ENCODE measurements at regions not wholly inside any gene's neighbourhood (a gene's known extent, or its start where the extent isn't known, plus 50 kb on each side); places are given as distances from the start of the nearest gene placed in this dataset.

DNA sequence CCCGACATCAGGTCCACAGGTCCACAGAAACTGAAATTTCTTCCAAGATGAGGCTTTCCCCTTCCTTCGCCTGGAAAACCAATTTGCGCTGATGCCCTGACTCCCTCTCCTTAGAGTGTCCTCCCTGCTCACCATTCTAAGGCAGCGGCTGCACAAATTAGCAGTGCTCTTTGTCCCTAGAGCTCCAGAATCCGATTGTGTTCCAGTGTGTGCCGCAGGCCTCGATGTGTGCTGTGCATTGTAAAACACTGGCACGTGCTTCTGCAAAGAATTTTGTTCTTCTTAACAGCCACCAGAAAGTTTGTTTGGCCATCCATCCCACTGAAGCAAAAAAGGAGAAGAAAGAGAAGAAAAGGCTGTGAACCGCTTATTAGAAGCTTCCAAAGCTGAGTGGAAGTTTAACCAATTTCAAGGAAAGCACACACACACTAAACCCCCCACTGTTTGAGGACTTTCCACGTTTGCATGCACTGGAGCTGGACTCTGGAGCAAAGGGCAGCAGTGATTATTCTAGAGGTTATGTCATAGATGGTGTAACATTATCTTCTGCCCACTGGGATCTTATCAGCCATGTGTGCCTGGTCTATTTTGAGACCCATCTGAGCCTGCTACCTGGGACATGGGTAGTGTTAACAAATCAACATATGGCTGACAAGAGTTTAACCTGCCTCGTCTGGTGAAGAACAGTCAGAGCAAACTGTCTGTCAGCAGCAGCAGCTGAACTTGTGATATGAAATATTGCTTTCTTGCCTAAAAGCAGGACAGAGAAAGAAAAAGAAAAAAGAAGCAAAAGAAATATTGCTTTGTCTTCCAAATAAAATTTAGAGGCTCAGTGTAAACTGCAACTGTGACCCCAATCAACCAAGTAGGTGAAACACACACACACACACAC is 64.9 kb upstream of the RREB1 start (continued):
- TF ChIP-seq, protein P1, sequence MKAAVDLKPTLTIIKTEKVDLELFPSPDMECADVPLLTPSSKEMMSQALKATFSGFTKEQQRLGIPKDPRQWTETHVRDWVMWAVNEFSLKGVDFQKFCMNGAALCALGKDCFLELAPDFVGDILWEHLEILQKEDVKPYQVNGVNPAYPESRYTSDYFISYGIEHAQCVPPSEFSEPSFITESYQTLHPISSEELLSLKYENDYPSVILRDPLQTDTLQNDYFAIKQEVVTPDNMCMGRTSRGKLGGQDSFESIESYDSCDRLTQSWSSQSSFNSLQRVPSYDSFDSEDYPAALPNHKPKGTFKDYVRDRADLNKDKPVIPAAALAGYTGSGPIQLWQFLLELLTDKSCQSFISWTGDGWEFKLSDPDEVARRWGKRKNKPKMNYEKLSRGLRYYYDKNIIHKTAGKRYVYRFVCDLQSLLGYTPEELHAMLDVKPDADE (conservative IDR thresholded peaks at IDR 0.05; ENCODE audit: control insufficient read depth, low read depth, low read length) = no peak
- TF ChIP-seq ZNF766 (CRISPR knock-in tag; conservative IDR thresholded peaks at IDR 0.05) (0 out of 2 replicates have a peak, but pooled peaks have one; percentile 6), NR2C1 (IDR thresholded peaks at IDR 0.05) (no peak), NR2C1 (tag; IDR thresholded peaks at IDR 0.05) (0 out of 2 replicates have a peak, but pooled peaks have one; percentile 23), ZNF197 (CRISPR knock-in tag; IDR thresholded peaks at IDR 0.05; ENCODE audit: low read depth) (no peak), TAF9B (IDR thresholded peaks at IDR 0.05; ENCODE audit: partially characterized antibody) (no peak), FOSL1 (tag; conservative IDR thresholded peaks at IDR 0.05) (peak; percentile 18; the same call in 1 of the 2 replicates), NRF1 (conservative IDR thresholded peaks at IDR 0.05 in 1 of 2, IDR thresholded peaks at IDR 0.05 in 1 of 2) (no peak), RCOR1 (IDR thresholded peaks at IDR 0.05; ENCODE audit: borderline replicate concordance in 1 of 2, low read depth in 2 of 2, low read length in 2 of 2) (0 out of 4 replicates have a peak, but pooled peaks of 1 of the 2 experiments have one; percentile 27), HSF4 (CRISPR knock-in tag; IDR thresholded peaks at IDR 0.05; ENCODE audit: borderline replicate concordance) (no peak), THRAP3 (IDR thresholded peaks at IDR 0.05; ENCODE audit: borderline replicate concordance) (0 out of 2 replicates have a peak, but pooled peaks have one; percentile 23), ZBTB8A (IDR thresholded peaks at IDR 0.05; ENCODE audit: partially characterized antibody) (no peak), ADNP (tag; IDR thresholded peaks at IDR 0.05) (no peak), CEBPB (tag; IDR thresholded peaks at IDR 0.05) (peak; percentile 32; the same call in 1 of the 2 replicates), KLF1 (tag; IDR thresholded peaks at IDR 0.05) (peak; percentile 51; the same call in 1 of the 2 replicates), L3MBTL2 (IDR thresholded peaks at IDR 0.05) (peak; percentile 94), TGIF2 (CRISPR knock-in tag; IDR thresholded peaks at IDR 0.05) (no peak)
- TF ChIP-seq, protein P2, sequence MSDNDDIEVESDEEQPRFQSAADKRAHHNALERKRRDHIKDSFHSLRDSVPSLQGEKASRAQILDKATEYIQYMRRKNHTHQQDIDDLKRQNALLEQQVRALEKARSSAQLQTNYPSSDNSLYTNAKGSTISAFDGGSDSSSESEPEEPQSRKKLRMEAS (CRISPR knock-in tag; IDR thresholded peaks at IDR 0.05) = peak; percentile 78
- TF ChIP-seq, protein P3, sequence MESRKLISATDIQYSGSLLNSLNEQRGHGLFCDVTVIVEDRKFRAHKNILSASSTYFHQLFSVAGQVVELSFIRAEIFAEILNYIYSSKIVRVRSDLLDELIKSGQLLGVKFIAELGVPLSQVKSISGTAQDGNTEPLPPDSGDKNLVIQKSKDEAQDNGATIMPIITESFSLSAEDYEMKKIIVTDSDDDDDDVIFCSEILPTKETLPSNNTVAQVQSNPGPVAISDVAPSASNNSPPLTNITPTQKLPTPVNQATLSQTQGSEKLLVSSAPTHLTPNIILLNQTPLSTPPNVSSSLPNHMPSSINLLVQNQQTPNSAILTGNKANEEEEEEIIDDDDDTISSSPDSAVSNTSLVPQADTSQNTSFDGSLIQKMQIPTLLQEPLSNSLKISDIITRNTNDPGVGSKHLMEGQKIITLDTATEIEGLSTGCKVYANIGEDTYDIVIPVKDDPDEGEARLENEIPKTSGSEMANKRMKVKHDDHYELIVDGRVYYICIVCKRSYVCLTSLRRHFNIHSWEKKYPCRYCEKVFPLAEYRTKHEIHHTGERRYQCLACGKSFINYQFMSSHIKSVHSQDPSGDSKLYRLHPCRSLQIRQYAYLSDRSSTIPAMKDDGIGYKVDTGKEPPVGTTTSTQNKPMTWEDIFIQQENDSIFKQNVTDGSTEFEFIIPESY (CRISPR knock-in tag; IDR thresholded peaks at IDR 0.05) = no peak
- TF ChIP-seq, protein P4, sequence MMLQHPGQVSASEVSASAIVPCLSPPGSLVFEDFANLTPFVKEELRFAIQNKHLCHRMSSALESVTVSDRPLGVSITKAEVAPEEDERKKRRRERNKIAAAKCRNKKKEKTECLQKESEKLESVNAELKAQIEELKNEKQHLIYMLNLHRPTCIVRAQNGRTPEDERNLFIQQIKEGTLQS (IDR thresholded peaks at IDR 0.05) = no peak; the same call in 1 of the 2 replicates
- TF ChIP-seq, protein P4 (CRISPR knock-in tag; conservative IDR thresholded peaks at IDR 0.05) = 0 out of 2 replicates have a peak, but pooled peaks have one; percentile 32
- TF ChIP-seq, protein P5, sequence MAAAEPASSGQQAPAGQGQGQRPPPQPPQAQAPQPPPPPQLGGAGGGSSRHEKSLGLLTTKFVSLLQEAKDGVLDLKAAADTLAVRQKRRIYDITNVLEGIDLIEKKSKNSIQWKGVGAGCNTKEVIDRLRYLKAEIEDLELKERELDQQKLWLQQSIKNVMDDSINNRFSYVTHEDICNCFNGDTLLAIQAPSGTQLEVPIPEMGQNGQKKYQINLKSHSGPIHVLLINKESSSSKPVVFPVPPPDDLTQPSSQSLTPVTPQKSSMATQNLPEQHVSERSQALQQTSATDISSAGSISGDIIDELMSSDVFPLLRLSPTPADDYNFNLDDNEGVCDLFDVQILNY (CRISPR knock-in tag; IDR thresholded peaks at IDR 0.05) = no peak

Measured in K562 (cell line).